GM13976 (cell line): ENCODE measurements at regions not wholly inside any gene's neighbourhood (a gene's known extent, or its start where the extent isn't known, plus 50 kb on each side); places are given as distances from the start of the nearest gene placed in this dataset.

Experiments
- DNase-seq: peaks from one replicate; pipeline ENCODE4 v3.0.0; 2012; ENCODE audit warnings: low spot score
- CTCF ChIP-seq: IDR thresholded peaks from 2 replicates; pipeline ENCODE4 v1.5.1; 2012; ENCODE audit warnings: borderline replicate concordance, mild to moderate bottlenecking; ENCODE audit not compliant: insufficient read depth; ENCODE audit errors: extremely low read depth, missing control alignments, control extremely low read depth
- in situ Hi-C: fragments of 300-500 bp; cut with MboI; formaldehyde crosslinking; loops from one replicate; pipeline ENCODE4 v1.12.0; 2022; ENCODE audit warnings: low sequenced_read_pairs, mixed read lengths, inconsistent platforms; ENCODE audit not compliant: unreplicated experiment

GRCh38 chr3:103025880-103026279, 591.1 kb downstream of the ZPLD1 start:
- in situ Hi-C loops: no loop called here
- no peak for TF ChIP-seq CTCF
- DNase-seq: no peak

- DNase-seq: no peak
- in situ Hi-C loops: no loop called here
- TF ChIP-seq CTCF: no peak
Observed at GRCh38 chr3:103033841-103034240, 599.0 kb downstream of the ZPLD1 start.

- in situ Hi-C loops: no loop called here
- TF ChIP-seq CTCF: no peak
- no peak for DNase-seq
Observed at GRCh38 chr3:103047640-103048039, 612.8 kb downstream of the ZPLD1 start.

- in situ Hi-C loops: no loop called here
- DNase-seq: no peak
- no peak for TF ChIP-seq CTCF
Observed at GRCh38 chr3:103048068-103048722, 613.4 kb downstream of the ZPLD1 start.

- in situ Hi-C loops: no loop called here
- no peak for DNase-seq
- no peak for TF ChIP-seq CTCF
Observed at GRCh38 chr3:103052236-103052830, 617.5 kb downstream of the ZPLD1 start.

- in situ Hi-C loops: no loop called here
- no peak for TF ChIP-seq CTCF
- DNase-seq: no peak
Observed at GRCh38 chr3:103055021-103055520, 620.3 kb downstream of the ZPLD1 start.
